Amniotic stem cell (primary cell): ENCODE measurements at regions not wholly inside any gene's neighbourhood (a gene's known extent, or its start where the extent isn't known, plus 50 kb on each side); places are given as distances from the start of the nearest gene placed in this dataset.

ENCODE experiments used
- DNase-seq: peaks from one replicate; lab custom pipeline; 2025; lab: John Stamatoyannopoulos, UW

DNA sequence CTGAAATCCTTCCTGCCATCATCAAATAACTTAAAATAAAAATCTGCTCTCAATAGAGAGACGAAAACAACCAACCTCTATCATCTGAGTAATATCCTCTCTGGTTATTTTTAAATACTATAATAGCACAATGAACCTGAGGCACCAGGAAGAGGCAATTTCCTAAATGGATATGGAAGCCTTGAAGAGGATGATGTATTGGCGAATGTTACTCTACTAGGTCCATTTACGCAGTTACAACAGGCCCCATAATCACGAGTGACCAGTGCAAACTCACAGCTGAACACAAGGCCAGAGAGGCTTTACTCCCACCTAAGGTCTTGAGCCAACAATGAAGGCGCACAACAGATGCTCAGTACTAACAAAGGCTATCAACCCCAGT lies 678.8 kb upstream of the NR3C2 start:
- no peak for DNase-seq

- DNase-seq = no peak
Observed at GRCh38 chr4:149120331-149121022, 678.3 kb upstream of the NR3C2 start.

GRCh38 chr4:149116806-149117205 lies 674.6 kb upstream of the NR3C2 start:
- no peak for DNase-seq

DNA sequence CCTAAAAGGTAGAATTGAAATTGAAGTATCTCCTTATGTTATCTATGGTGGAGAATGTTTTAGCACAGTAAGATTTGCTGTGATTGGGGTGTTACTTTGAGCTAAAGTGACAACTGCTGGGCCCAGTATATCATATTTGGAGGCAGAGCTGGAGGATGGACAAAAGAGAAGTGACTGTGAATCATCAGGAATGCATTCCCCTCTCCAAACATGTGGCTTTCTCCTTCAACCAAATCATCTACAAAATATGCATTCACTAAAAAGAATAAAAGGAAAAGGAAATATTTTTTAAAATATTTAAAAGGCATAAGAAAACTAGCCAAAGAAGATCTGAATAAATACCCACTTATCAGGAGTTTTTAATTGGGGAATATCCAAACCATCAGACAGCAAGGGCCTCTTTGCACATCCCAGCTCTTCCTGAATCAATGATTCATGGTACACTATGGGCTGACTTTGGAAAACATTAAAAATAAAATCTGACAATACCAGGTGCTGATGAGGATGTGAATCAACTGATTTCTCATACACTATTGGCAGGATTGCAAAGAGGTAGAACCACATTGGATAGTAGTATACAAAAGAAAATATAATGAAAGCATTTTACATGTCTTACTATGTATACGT lies 671.7 kb upstream of the NR3C2 start:
- peak; percentile 23 for DNase-seq

DNA sequence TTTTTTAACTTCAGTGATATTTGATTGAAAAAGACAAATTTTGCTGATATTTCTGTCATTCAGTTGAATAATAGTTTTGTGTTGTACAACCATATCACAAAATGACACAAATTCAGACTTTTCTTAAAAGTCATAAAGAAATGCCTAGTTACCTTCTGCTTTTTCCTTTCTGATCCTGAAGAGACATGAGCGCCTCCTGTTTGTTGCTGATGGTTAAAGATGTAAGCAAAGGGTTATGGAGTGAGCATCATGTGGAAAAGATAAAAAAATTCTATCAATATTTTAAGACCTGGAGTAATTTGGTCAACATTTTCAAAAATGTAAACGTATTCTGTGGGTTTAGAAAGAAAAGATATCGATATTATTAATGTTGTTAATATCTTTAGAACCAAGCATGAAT lies 669.9 kb upstream of the NR3C2 start:
- DNase-seq = no peak

DNA sequence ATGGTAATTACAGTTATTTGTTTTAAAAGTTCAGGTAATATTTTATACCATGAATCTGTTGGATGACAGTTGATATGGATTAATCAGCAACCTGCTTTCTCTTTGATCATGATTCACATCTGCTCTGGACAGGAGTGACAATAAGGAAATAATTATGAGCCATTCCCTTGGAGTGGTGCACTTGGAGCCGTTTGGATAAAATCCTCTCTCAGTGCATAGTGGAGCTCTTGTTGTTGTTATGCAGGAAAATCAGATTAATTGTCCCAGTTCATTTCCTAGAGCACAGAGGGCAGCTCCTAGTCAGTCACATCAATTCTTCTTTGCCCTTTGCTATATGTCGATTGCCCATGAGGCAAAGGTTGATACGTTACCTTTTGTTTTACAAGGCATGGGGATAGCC lies 668.3 kb upstream of the NR3C2 start:
- no peak for DNase-seq

DNA sequence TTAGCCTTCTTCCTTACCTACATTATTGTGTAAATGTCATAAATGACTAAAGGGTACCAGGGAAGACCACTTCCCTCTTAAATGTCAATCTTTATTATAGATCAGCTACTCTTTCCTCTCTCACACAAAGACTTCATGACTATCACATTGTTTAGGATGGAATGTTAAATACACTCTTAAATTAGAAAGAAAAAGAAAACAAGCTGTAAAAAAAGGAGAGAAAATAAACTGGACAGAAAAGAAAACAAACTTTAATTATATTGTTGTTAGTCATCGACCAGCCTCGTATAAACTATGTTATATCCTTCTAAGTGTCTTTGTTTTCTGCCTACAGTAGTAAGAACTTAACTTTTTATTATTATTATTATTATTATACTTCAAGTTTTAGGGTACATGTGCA lies 666.4 kb upstream of the NR3C2 start:
- DNase-seq = no peak

DNA sequence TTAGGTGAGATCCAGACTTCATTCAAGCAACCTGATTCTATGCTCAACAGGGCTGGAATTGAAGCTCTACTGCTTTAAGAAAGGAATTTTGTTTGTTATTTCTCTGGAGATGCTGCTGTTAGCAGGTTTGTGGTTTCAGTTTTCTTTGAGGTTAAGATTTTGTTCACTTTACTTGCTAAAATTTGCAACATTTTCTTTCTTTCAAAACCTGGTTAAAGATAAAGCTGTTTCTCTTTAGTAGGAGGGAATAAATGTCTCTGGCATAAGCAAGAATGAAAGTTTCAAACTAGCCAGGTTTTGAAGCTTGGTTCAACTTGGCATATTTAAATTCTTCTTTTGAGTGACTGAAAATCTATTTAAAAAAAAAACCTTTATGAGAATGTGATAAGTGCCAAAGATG lies 660.6 kb upstream of the NR3C2 start:
- DNase-seq = no peak

- no peak for DNase-seq
Observed at GRCh38 chr4:149101649-149102048, 659.4 kb upstream of the NR3C2 start.

- no peak for DNase-seq
Observed at GRCh38 chr4:149095811-149096210, 653.6 kb upstream of the NR3C2 start.

- DNase-seq = no peak
Observed at GRCh38 chr4:149095001-149095400, 652.8 kb upstream of the NR3C2 start.

DNA sequence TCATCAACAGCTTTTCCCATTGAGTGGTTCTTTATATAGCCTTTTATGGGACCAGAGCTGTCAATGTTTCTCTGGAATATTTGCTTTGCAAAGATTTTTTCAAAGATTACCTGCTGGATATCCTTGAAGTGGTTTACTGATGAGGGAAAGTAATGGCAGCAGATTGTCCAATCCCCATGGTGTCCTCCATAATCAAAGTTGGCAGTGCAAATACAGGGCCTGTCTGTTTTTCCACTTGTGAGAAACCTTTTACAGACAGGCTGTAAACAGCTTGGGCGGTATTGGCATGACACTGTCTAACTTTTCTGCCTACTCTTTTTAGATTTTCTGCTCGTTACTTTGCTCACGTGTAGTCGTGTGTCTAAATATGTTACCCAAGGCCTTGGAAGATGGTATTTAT lies 641.9 kb upstream of the NR3C2 start:
- no peak for DNase-seq

- no peak for DNase-seq
Observed at GRCh38 chr4:149077181-149077580, 635.0 kb upstream of the NR3C2 start.

DNA sequence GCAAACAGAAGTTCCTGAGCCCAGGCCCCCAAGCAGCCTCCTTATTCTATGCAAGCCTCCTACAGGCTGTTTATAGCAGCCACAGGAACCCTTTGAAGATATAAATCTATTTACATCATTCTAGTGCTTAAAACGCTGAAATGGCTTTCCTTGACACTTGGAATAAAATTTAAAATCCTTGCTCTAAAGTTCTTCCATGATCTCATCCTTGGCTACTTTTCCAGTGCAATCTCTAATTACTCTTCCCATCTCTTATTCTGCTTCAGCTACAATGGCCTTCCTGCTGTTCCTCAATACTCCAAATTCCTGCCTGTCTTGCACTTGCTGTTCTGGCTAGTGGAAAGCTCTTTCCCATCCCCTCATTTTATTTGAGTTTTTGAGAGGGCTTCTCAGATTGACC lies 634.2 kb upstream of the NR3C2 start:
- DNase-seq = no peak

GRCh38 chr4:149072384-149072783 lies 630.2 kb upstream of the NR3C2 start:
- DNase-seq = no peak

GRCh38 chr4:149065753-149066152 lies 623.5 kb upstream of the NR3C2 start:
- DNase-seq = no peak

- DNase-seq = no peak
Observed at GRCh38 chr4:149062997-149063396, 620.8 kb upstream of the NR3C2 start.

GRCh38 chr4:149057594-149057993 lies 615.4 kb upstream of the NR3C2 start:
- no peak for DNase-seq

DNA sequence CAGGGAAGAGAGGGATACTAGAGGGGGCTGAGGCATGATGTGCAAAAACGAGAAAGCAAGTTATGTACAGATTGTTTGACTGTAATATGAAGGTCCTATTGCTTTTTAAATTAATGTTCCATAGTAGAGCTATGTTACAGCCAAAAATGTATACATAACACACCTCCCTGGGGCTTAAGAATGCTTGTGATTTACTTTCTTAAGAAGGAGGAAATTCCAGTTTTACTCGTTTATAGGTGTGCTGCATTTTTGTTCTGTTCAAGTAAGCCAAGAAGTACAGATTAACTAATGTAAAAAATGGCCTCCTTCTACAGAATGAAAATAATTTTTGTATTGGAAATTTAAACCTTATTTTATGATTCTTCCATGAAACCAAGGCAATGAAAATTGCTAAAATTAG lies 614.4 kb upstream of the NR3C2 start:
- no peak for DNase-seq

GRCh38 chr4:149055624-149056023 lies 613.4 kb upstream of the NR3C2 start:
- DNase-seq = no peak

DNA sequence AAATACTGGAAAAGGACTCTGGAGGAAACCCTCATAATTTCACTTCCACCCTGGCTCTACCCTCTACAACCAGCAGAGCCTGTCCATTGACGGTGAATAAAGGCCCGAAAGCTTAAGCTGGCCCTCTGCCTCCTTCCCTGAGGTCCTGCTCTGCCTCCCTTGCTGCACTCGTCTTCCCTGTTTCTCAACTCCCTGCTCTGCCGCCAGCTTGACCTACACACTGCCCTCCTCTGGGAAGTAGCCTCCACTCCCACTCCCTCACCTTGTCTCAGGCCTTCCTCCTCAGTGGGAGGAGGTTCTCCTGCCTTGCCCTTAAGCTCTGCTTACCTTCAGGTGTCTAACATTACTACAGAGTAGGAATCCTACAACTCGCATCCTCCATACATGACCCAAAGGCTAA lies 608.6 kb upstream of the NR3C2 start:
- no peak for DNase-seq

DNA sequence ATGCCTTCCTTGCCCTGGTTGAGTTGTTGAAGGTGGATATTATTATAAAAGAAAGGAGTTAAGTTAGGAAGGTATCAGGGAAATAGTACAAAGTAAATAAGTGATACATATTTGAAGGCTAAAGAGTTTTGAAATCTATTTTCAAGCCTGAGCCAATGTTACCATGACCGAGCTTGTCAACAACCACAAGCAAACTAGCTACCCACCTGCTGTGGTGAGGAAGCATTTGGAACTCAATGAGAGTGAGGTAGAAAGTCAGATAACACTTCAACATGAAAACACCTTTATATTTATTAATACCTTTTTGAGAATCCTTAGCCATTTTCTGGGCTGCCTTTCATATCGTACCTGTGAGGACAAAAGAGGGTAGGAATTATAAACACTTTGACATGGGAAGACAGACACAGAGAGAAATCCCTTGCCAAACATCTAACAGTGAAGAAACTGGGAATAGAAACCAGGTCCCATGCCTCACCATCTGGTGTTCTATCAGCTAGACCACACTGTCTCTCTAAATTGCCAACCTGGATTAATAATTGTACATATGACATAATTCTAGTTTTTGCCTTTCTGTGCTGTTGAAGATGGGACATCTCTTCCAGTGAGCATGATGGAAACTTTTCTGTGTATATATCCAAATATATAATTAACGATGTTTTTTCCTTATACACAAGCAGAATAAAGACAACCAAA lies 606.4 kb upstream of the NR3C2 start:
- DNase-seq = no peak

- DNase-seq = no peak
Observed at GRCh38 chr4:149047368-149047767, 605.2 kb upstream of the NR3C2 start.

DNA sequence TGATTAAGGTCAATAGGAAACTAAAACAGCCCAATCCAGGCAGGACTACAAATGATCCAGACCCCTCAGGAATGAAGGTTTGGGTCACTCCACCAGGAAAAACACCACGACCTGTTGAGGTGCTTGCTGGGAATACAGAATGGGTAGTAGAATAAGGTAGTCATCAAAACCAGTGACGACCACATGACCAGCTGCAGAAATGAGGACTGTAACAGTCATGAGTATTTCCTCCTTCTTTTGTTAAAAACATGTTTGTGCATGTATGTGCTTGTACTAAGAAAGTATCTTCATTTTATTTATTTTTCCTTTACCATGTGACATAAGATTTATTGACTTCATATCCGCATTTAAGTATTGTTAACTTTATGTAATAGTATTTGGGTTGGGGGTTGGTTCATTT lies 603.5 kb upstream of the NR3C2 start:
- DNase-seq = no peak
